Esophagus squamous epithelium (tissue), 5 donors: ENCODE measurements at regions not wholly inside any gene's neighbourhood (a gene's known extent, or its start where the extent isn't known, plus 50 kb on each side); places are given as distances from the start of the nearest gene placed in this dataset.

Source experiments
- DNase-seq: peaks from one replicate; lab custom pipeline; 2025; lab: John Stamatoyannopoulos, UW
- H3K27ac ChIP-seq, 4 donors: fragments of 200-600 bp; sonication (generic); one replicate each; pipeline ENCODE4 v1.5.1; 2016 to 2019; ENCODE audit warnings: mild to moderate bottlenecking in 1 of 4
- H3K27me3 ChIP-seq, 4 donors: fragments of 200-600 bp; sonication (generic); 1 replicate in 3 of 4; 2 replicates in 1 of 4; pipeline versions ENCODE4 v1.5.1 to v1.6.0; 2017 to 2021; ENCODE audit warnings: antibody characterized with exemption in 1 of 4
- H3K36me3 ChIP-seq, 3 donors: fragments of 200-600 bp; sonication (generic); one replicate each; pipeline ENCODE4 v1.5.1; 2016 to 2019
- H3K4me1 ChIP-seq, 3 donors: fragments of 200-600 bp; sonication (generic); one replicate each; pipeline ENCODE4 v1.5.1; 2017 to 2019
- H3K4me3 ChIP-seq, 4 donors: fragments of 200-600 bp; sonication (generic); 1 replicate in 3 of 4; 2 replicates in 1 of 4; pipeline ENCODE4 v1.5.1; 2016 to 2019; ENCODE audit warnings: mild to moderate bottlenecking in 2 of 4, moderate library complexity in 1 of 4
- H3K9me3 ChIP-seq, 3 donors: fragments of 200-600 bp; sonication (generic); one replicate each; pipeline ENCODE4 v1.5.1; 2016 to 2019
- CTCF ChIP-seq, 6 experiments: fragments of 450-650 bp in 4 of 6; fragments of 200-600 bp in 2 of 6; sonication (generic) in 2 of 6; IDR thresholded peaks; one replicate each; pipeline ENCODE4 v1.5.1; 2016 to 2019; ENCODE audit warnings: antibody characterized with exemption in 6 of 6, mild to moderate bottlenecking in 4 of 6, moderate library complexity in 4 of 6
- POLR2A ChIP-seq, 4 donors: fragments of 450-650 bp; IDR thresholded peaks; one replicate each; pipeline ENCODE4 v1.6.1; 2017; ENCODE audit warnings: antibody characterized with exemption in 4 of 4, mild to moderate bottlenecking in 4 of 4, moderate library complexity in 3 of 4
- WGBS, 2 donors: methylation state at CpG; one replicate each; pipeline ENCODE4 v1.1.5; 2018; 5-methylcytosine and 5-hydroxymethylcytosine counted together
- intact Hi-C: fragments of 100-400 bp; cut with DNase I; formaldehyde crosslinking; loops from one replicate; pipeline ENCODE4 v1.15.0; 2022
- donor health status: DM: yes; HTN: yes; CAD: no.

GRCh38 chr1:195019385-195019784 lies 1588.9 kb downstream of the KCNT2 start:
- Histone ChIP-seq H3K36me3 (no peaks in the 10 kb centered on the region), H3K27me3 (no peaks in the 10 kb centered on the region), H3K27ac (no peak overlapping the region), H3K4me1 (no peaks in the 10 kb centered on the region), H3K4me3 (no peak overlapping the region), H3K9me3 (no peaks in the 10 kb centered on the region)
- 35 to 57% methylated on average over 1 of the region's 1 CpG for WGBS, 2 donors
- intact Hi-C loops = no loop called here
- DNase-seq = no peak
- TF ChIP-seq CTCF (IDR thresholded peaks at IDR 0.05) (no peak), POLR2A (IDR thresholded peaks at IDR 0.05) (no peak)

GRCh38 chr1:195012995-195013394 lies 1595.2 kb downstream of the KCNT2 start:
- no peak for TF ChIP-seq CTCF (IDR thresholded peaks at IDR 0.05)
- no peak for TF ChIP-seq POLR2A (IDR thresholded peaks at IDR 0.05)
- Histone ChIP-seq H3K27me3 (no peaks in the 10 kb centered on the region), H3K4me1 (no peaks in the 10 kb centered on the region), H3K27ac (no peak overlapping the region), H3K4me3 (no peak overlapping the region), H3K36me3 (no peaks in the 10 kb centered on the region), H3K9me3 (no peaks in the 10 kb centered on the region)
- intact Hi-C loops = no loop called here
- 49 to 57% methylated on average over 5 of the region's 5 CpGs for WGBS, 2 donors
- no peak for DNase-seq

GRCh38 chr1:195005338-195005737 lies 1602.9 kb downstream of the KCNT2 start:
- no peaks in the 10 kb centered on the region for H3K27me3 ChIP-seq
- 22 to 31% methylated on average over 3 of the region's 3 CpGs for WGBS, 2 donors
- no peak for TF ChIP-seq CTCF (IDR thresholded peaks at IDR 0.05)
- no peak for TF ChIP-seq POLR2A (IDR thresholded peaks at IDR 0.05)
- no peak for DNase-seq
- no peaks in the 10 kb centered on the region for H3K36me3 ChIP-seq
- intact Hi-C loops = no loop called here
- no peak overlapping the region for H3K27ac ChIP-seq
- H3K4me1 ChIP-seq = no peaks in the 10 kb centered on the region
- H3K9me3 ChIP-seq = no peaks in the 10 kb centered on the region
- no peak overlapping the region for H3K4me3 ChIP-seq

- intact Hi-C loops = no loop called here
- no peak overlapping the region for H3K27ac ChIP-seq
- no peaks in the 10 kb centered on the region for H3K36me3 ChIP-seq
- no peaks in the 10 kb centered on the region for H3K4me1 ChIP-seq
- no peaks in the 10 kb centered on the region for H3K27me3 ChIP-seq
- 79 to 83% methylated on average over 2 of the region's 2 CpGs for WGBS, 2 donors
- no peak for DNase-seq
- H3K9me3 ChIP-seq = peaks cover 0 to under 1% (median 0%) of the 10 kb centered on the region in 3 donors
- TF ChIP-seq POLR2A (IDR thresholded peaks at IDR 0.05) (no peak), CTCF (IDR thresholded peaks at IDR 0.05) (no peak)
- no peak overlapping the region for H3K4me3 ChIP-seq
These were observed 1617.8 kb downstream of the KCNT2 start for GRCh38 chr1:194990483-194990882.

- 46 to 50% methylated on average over 1 of the region's 1 CpG for WGBS, 2 donors
- no peak overlapping the region for H3K4me3 ChIP-seq
- no peaks in the 10 kb centered on the region for H3K4me1 ChIP-seq
- H3K27ac ChIP-seq = no peak overlapping the region
- intact Hi-C loops = no loop called here
- no peaks in the 10 kb centered on the region for H3K36me3 ChIP-seq
- no peak for TF ChIP-seq POLR2A (IDR thresholded peaks at IDR 0.05)
- no peak for TF ChIP-seq CTCF (IDR thresholded peaks at IDR 0.05)
- no peaks in the 10 kb centered on the region for H3K27me3 ChIP-seq
- no peak for DNase-seq
- H3K9me3 ChIP-seq = no peaks in the 10 kb centered on the region
These were observed 1632.3 kb downstream of the KCNT2 start for GRCh38 chr1:194975913-194976312.
